LNCAP (cell line): ENCODE measurements at regions not wholly inside any gene's neighbourhood (a gene's known extent, or its start where the extent isn't known, plus 50 kb on each side); places are given as distances from the start of the nearest gene placed in this dataset.

Experiments used
- TF ChIP-seq, protein P1 (sequence below): fragments of 450-650 bp; IDR thresholded peaks from 2 replicates; pipeline ENCODE4 v1.5.1; 2017; ENCODE audit warnings: mild to moderate bottlenecking

GRCh38 chr4:29829067-29829466 lies 891.1 kb upstream of the PCDH7 start:
- TF ChIP-seq, protein P1, sequence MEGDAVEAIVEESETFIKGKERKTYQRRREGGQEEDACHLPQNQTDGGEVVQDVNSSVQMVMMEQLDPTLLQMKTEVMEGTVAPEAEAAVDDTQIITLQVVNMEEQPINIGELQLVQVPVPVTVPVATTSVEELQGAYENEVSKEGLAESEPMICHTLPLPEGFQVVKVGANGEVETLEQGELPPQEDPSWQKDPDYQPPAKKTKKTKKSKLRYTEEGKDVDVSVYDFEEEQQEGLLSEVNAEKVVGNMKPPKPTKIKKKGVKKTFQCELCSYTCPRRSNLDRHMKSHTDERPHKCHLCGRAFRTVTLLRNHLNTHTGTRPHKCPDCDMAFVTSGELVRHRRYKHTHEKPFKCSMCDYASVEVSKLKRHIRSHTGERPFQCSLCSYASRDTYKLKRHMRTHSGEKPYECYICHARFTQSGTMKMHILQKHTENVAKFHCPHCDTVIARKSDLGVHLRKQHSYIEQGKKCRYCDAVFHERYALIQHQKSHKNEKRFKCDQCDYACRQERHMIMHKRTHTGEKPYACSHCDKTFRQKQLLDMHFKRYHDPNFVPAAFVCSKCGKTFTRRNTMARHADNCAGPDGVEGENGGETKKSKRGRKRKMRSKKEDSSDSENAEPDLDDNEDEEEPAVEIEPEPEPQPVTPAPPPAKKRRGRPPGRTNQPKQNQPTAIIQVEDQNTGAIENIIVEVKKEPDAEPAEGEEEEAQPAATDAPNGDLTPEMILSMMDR: no peak

DNA sequence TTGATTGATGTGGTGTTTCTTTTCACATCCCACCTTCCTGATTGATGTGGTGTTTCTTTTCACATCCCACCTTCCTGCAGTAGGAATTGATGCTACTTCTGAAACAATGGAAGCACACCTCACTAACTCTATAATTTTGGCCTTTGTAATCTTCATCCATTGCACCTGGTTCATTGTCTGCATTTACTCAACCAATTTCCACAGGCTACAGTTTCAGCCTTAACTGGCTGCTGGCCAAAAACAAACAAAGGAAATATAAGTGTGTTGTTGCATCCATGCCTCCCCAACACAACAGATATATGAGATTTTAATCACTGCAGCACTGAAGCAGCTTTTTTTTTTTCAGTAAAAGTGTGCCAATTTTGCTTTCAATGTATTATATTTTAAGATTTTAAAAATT lies 867.6 kb upstream of the PCDH7 start:
- TF ChIP-seq, protein P1: no peak

DNA sequence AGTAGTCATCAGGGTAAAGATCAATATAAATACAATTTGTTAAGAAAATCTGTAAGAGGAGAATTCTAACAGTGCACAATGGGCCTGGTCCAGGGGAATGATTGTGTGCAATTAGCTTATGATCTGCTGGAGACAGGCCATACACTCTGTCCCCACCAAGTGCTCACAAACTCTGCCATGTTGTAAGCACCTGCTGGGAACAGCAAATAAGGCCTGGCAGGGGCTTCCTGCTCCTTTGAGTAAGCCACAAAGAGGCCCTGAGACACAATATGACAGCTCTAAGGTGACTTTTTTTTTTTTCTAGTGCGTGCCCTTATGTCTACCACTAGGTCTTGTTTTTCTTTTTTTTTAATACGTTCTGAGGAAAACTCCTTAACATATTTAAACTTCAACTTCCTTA lies 866.3 kb upstream of the PCDH7 start:
- TF ChIP-seq, protein P1: no peak

GRCh38 chr4:29861307-29861706 lies 858.9 kb upstream of the PCDH7 start:
- TF ChIP-seq, protein P1: no peak

DNA sequence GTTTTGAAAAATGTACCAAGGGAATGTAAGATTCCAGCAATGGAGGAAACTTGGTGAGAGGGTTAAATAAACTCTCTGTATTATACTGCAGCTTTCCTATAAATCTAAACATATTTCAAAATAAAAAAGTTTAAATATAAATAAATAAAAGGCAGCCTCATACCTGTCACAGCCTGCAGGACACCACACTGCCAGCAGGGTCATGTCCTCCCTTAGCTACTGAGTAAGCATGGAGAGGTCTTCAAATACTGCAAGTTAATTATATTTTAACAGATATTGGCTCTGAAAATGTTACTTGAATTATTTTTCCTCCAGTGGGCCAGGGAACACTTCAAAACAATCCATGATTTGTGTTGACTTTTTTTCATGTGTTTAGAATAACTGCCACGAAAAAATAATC lies 852.8 kb upstream of the PCDH7 start:
- TF ChIP-seq, protein P1: no peak

GRCh38 chr4:29900336-29900735 lies 819.8 kb upstream of the PCDH7 start:
- TF ChIP-seq, protein P1: no peak

DNA sequence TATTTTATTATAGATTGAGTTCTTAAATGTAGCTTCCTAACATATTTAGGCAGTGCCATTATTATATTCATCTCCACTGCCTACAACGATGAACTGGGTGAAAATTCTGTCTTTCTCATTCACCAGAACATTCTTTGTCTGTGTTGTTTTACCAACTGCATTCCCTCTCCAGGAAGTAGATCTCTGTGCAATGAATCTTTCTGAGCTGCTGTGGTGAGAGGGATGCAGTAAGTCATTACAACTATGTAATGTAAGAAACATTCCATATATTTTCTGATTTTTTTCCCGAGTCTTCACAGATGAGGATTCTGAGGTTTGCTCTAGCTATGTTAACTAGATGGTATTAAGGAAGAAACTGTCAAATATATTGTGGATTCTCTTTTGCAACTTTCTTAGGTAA lies 811.9 kb upstream of the PCDH7 start:
- TF ChIP-seq, protein P1: no peak

- TF ChIP-seq, protein P1: no peak; the same call in 1 of the 2 replicates
Observed at GRCh38 chr4:29927895-29928294, 792.3 kb upstream of the PCDH7 start.
